SK-N-MC (cell line): ENCODE measurements at regions not wholly inside any gene's neighbourhood (a gene's known extent, or its start where the extent isn't known, plus 50 kb on each side); places are given as distances from the start of the nearest gene placed in this dataset.

Experiments used
- DNase-seq: peaks from one replicate; pipeline ENCODE4 v3.0.0-alpha.2; 2011; ENCODE audit warnings: low read depth, low spot score
- H3K27ac ChIP-seq: fragments of 200-600 bp; sonication (generic); 2 replicates; pipeline ENCODE4 v1.5.1; 2016; ENCODE audit warnings: mixed run types
- H3K36me3 ChIP-seq: fragments of 200-600 bp; sonication (generic); 2 replicates; pipeline ENCODE4 v1.6.1; 2017; ENCODE audit warnings: antibody characterized with exemption, low read length, mixed read lengths; ENCODE audit not compliant: insufficient read depth
- H3K4me3 ChIP-seq: fragments of 200-600 bp; sonication (generic); 2 replicates; pipeline ENCODE4 v1.5.1; 2016
- H3K9ac ChIP-seq: fragments of 200-600 bp; sonication (generic); 2 replicates; pipeline ENCODE4 v1.8.0; 2017; ENCODE audit warnings: mixed run types, mixed read lengths; ENCODE audit not compliant: insufficient read length
- H3K9me3 ChIP-seq: fragments of 200-600 bp; sonication (generic); 2 replicates; pipeline ENCODE4 v1.6.1; 2017; ENCODE audit warnings: low read depth, mild to moderate bottlenecking, antibody characterized with exemption, low read length, moderate library complexity, mixed read lengths
- EZH2 ChIP-seq: fragments of 200-600 bp; sonication (generic); IDR thresholded peaks from one replicate; pipeline ENCODE4 v1.6.1; 2017; ENCODE audit warnings: antibody characterized with exemption
- FOXP2 ChIP-seq: optimal IDR thresholded peaks from 2 replicates; pipeline ENCODE3; 2011; ENCODE audit warnings: mild to moderate bottlenecking, moderate library complexity; ENCODE audit not compliant: insufficient read depth; ENCODE audit errors: extremely low read length, control extremely low read depth
- POLR2AphosphoS5 ChIP-seq: IDR thresholded peaks from 2 replicates; pipeline ENCODE4 v1.6.1; 2012; ENCODE audit warnings: mild to moderate bottlenecking, low read depth, low read length, borderline replicate concordance

DNA sequence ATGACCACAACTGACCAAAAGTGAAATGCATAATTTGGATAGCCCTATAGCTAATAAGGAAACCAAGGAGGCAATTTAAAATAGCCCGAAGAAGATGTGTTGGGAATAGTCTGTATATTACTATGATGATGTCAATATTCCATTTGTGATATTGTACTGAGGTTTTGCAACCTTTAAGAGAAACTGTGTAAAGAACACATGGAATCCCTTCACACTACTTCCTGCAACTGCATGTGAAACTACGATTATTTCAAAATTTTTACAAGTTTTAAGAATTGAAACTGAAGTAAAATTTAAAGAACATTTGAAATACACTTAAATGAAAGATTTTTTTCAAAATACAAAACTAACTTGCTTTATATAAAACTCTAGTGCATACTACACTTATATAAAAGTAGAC is 504.3 kb upstream of the ID2 start:
- DNase-seq, result no peak
- TF ChIP-seq FOXP2 (no peak), EZH2 (no peak), POLR2AphosphoS5 (no peak)
- Histone ChIP-seq H3K27ac (no peak overlapping the region), H3K4me3 (no peak overlapping the region), H3K9ac (no peak overlapping the region), H3K9me3 (no peaks in the 10 kb centered on the region; the same call in 1 of the 2 replicates), H3K36me3 (no peaks in the 10 kb centered on the region)

DNA sequence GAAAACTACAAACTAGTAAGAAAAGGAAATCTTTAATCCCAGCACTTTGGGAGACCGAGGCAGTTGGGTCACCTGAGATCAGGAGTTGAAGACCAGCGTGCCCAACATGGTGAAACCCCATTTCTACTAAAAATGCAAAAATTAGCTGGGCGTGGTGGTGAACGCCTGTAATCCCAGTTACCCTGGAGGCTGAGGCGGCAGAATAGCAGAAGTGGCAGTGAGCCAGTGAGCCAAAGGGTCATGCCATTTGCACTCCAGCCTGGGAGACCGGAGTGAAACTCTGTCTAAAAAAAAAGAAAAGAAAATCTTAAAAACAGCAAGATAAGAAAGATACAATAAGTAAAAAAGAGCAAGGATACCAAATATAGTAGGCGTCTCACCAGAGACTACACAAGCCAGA is 502.9 kb upstream of the ID2 start:
- Histone ChIP-seq H3K9me3 (no peaks in the 10 kb centered on the region; the same call in 1 of the 2 replicates), H3K4me3 (no peak overlapping the region), H3K36me3 (no peaks in the 10 kb centered on the region), H3K9ac (no peak overlapping the region), H3K27ac (no peak overlapping the region)
- no peak for DNase-seq
- TF ChIP-seq POLR2AphosphoS5 (no peak), EZH2 (no peak), FOXP2 (no peak)

DNA sequence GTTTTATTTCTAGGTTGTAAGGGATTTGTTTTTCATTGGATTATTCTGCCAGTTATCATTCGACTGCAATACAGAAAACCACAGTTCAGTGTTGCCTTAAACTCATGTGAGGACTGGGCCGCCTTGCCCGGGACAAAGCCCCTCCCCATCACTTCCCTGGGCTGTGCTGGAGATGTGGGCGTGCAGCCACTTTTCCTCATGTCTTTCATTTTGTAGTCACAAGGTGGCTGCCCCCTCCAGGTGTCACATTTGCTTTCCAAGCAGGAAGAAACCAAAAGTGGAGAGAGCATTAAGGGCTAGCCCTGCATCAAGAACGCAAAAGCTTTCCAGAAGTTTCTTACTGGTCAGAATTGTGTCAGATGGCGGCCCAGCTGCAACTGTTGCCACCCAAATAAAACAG is 492.5 kb upstream of the ID2 start:
- TF ChIP-seq EZH2 (no peak), FOXP2 (no peak), POLR2AphosphoS5 (no peak)
- H3K36me3 ChIP-seq, result no peaks in the 10 kb centered on the region
- no peak overlapping the region for H3K4me3 ChIP-seq
- H3K9me3 ChIP-seq, result no peaks in the 10 kb centered on the region; the same call in 1 of the 2 replicates
- H3K9ac ChIP-seq, result no peak overlapping the region
- no peak for DNase-seq
- no peak overlapping the region for H3K27ac ChIP-seq

DNA sequence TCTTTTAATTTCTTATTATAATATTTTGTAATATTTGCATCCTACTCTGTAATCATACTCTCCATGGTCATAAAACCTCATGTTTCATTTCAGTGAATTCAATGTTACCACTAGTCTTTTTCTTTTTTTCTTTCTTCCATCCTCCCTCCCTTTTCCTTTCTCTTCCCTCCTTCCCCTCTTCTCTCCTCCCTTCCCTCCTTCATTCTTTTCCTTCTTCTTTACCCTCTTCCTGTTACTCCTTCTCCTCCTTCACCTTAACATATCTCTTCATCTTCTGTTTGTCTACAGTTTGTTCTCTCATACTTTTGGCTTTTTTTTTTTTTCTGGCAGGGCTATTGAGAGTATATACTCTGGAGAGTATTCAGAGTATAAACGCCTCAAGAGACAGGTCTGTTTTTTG is 491.6 kb upstream of the ID2 start:
- Histone ChIP-seq H3K9ac (no peak overlapping the region), H3K27ac (peak overlapping the region; percentile 40; the same call in 1 of the 2 replicates)

DNA sequence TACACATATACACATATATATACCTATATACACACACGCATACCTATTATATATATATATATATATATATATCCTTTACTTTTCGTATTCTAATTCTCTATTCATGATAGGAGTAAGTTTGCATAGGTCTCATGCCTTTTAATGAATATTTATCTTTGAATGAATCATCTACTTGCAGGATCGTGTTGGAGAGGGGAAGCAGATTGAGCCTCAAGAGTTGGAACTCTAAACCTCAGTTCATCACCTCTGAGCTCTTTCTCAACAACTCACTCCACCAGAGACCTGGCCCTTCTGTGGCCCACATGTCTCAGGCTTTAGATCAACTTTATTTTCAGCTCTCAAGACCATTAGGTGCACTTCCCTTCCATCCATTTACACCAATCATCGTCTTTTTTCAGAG is 490.4 kb upstream of the ID2 start:
- H3K27ac ChIP-seq, result no peak overlapping the region
- no peak for DNase-seq
- no peak overlapping the region for H3K4me3 ChIP-seq
- no peak overlapping the region for H3K9ac ChIP-seq
- TF ChIP-seq FOXP2, result no peak
- no peak for TF ChIP-seq POLR2AphosphoS5
- TF ChIP-seq EZH2, result no peak
- no peaks in the 10 kb centered on the region for H3K9me3 ChIP-seq
- no peaks in the 10 kb centered on the region for H3K36me3 ChIP-seq

More for the DNA sequence above, 491.6 kb upstream of the ID2 start:
- Histone ChIP-seq H3K9me3 (no peaks in the 10 kb centered on the region; the same call in 1 of the 2 replicates), H3K36me3 (no peaks in the 10 kb centered on the region), H3K4me3 (no peak overlapping the region)
- TF ChIP-seq POLR2AphosphoS5 (no peak), EZH2 (no peak), FOXP2 (no peak)
- DNase-seq, result no peak

DNA sequence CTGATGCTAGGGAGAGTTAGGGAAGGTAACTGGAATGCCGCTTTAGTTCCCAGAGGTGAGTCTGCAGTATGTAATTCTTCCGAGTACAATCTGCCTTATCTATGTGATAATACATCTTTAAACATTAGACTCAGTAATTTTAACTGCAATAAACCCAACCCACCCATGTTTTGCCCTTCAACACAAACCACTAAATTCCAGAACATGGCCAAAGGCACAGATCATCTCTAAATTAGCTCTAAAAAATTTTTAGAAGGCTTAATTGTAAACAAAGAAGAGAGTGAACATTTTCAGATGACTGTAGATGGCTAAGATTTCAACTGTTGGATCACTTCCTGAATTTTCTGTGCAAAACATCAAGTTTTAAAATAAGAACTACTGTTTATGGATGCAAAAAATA is 488.7 kb upstream of the ID2 start:
- H3K36me3 ChIP-seq, result no peaks in the 10 kb centered on the region
- H3K4me3 ChIP-seq, result peak overlapping the region; percentile 70
- no peaks in the 10 kb centered on the region for H3K9me3 ChIP-seq
- DNase-seq, result no peak
- no peak for TF ChIP-seq EZH2
- TF ChIP-seq POLR2AphosphoS5, result no peak
- no peak for TF ChIP-seq FOXP2
- H3K27ac ChIP-seq, result peak overlapping the region; percentile 98
- H3K9ac ChIP-seq, result peak overlapping the region; percentile 73

DNA sequence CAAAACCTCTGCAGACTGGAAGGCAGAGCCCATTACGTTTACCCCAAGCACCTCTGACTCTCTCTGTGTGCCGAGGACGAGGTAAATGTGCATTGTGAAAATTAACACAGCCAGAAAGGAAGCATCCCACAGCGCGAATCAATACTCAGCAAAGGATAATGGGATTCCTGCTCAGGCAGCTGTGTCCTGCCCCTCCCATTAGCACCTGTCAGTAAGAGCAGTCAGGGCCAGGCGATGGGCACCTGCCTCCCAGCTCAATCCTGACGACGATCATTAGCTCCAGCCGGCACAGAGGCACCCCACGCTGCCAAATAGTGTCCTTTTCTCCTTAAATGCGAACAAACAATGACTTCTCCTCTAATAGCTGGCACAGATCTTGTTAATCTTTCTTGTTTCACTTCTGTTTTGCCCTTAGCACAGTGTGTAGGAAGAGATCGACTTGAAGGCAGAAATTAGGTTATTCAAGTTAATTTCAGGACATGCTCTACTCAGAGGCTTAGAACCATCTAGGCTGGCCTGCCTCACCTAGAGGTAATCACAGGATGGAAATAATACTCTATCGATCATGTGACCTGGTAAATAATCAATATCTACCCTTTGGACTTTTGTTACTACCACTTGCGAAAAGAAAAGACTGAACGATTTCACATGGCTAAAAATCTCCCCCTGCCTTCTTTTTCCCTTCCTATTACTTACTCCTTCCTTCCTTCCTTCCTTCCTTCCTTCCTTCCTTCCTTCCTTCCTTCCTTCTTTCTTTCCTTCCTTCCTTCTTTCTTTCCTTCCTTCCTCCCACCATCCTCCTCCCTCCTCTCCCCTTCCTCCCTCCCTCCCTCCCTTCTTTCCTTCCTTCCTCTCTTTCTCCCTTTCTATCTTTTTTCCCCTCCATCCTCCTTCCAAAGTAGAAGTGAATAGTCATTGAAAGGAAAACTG is 487.9 kb upstream of the ID2 start:
- DNase-seq, result peak; percentile 67
- Histone ChIP-seq H3K27ac (peak overlapping the region; percentile 98), H3K4me3 (peak overlapping the region; percentile 70), H3K9me3 (no peaks in the 10 kb centered on the region), H3K36me3 (no peaks in the 10 kb centered on the region), H3K9ac (peak overlapping the region; percentile 73)
- TF ChIP-seq FOXP2 (no peak), POLR2AphosphoS5 (peak; percentile 31; the same call in 1 of the 2 replicates)

DNA sequence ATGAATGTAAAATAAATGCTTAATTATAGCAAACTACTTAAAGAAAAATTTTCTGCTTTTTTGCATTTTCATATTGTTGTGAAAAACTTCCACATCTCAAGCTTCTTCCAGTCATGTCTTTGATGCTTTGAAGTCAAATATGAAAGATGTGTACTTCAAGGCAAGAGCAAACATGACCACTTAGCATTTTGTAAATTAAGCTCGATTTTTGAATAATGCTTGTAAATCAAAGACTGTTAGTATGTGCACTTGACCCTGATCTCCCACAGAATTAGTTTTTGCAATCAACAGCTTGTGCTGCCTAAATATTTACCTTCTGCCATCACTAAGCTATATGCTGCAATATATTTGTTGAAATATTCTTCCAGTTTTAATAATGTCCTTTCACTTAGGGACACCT is 486.1 kb upstream of the ID2 start:
- H3K27ac ChIP-seq, result peak overlapping the region; percentile 98
- no peaks in the 10 kb centered on the region for H3K9me3 ChIP-seq
- TF ChIP-seq POLR2AphosphoS5, result no peak
- TF ChIP-seq FOXP2, result no peak
- TF ChIP-seq EZH2, result no peak
- H3K9ac ChIP-seq, result no peak overlapping the region
- H3K36me3 ChIP-seq, result no peaks in the 10 kb centered on the region
- no peak overlapping the region for H3K4me3 ChIP-seq
- DNase-seq, result no peak

DNA sequence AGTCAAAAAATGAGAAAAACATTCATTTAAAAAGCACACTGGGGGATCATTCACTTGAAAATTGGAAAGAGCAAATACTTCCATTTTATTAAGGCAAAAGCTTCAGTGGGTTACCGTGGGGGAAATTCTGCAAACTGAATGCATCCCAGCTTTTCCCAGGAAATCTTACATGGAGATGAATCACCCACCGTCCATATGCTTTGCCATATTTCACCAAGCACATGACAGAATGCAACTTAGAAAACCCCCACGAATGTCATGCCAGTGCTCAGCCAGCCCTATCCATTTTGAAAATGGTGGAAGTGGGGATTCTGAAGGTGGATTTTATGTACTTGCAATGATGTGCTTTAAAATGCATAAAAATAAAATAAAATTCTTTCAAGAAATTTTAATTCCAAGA is 485.5 kb upstream of the ID2 start:
- H3K27ac ChIP-seq, result no peak overlapping the region
- DNase-seq, result no peak
- H3K9ac ChIP-seq, result no peak overlapping the region
- no peaks in the 10 kb centered on the region for H3K9me3 ChIP-seq
- TF ChIP-seq POLR2AphosphoS5, result no peak
- TF ChIP-seq EZH2, result no peak
- TF ChIP-seq FOXP2, result no peak
- no peaks in the 10 kb centered on the region for H3K36me3 ChIP-seq
- no peak overlapping the region for H3K4me3 ChIP-seq
